Ishikawa (cell line): ENCODE measurements at regions not wholly inside any gene's neighbourhood (a gene's known extent, or its start where the extent isn't known, plus 50 kb on each side); places are given as distances from the start of the nearest gene placed in this dataset.

ENCODE experiments used
- CEBPB ChIP-seq: IDR thresholded peaks from 2 replicates; pipeline ENCODE4 v1.6.1; 2012
- CREB1 ChIP-seq: IDR thresholded peaks from 2 replicates; pipeline ENCODE4 v1.6.1; 2012; ENCODE audit warnings: low read depth
- EGR1 ChIP-seq: IDR thresholded peaks from 2 replicates; pipeline ENCODE4 v1.6.1; 2012
- EP300 ChIP-seq: IDR thresholded peaks from 2 replicates; pipeline ENCODE4 v1.6.1; 2012; ENCODE audit warnings: borderline replicate concordance
- FOXM1 ChIP-seq: IDR thresholded peaks from 2 replicates; pipeline ENCODE4 v1.6.1; 2012; ENCODE audit warnings: low read depth, borderline replicate concordance
- NFIC ChIP-seq: IDR thresholded peaks from 2 replicates; pipeline ENCODE4 v1.6.1; 2012
- RAD21 ChIP-seq: IDR thresholded peaks from 2 replicates; pipeline ENCODE4 v1.6.1; 2012; ENCODE audit warnings: low read depth
- TAF1 ChIP-seq: IDR thresholded peaks from 2 replicates; pipeline ENCODE4 v1.6.1; 2012; ENCODE audit warnings: low read depth, mild to moderate bottlenecking
- TCF12 ChIP-seq: IDR thresholded peaks from 2 replicates; pipeline ENCODE4 v1.6.1; 2012; ENCODE audit warnings: low read depth
- TEAD4 ChIP-seq: IDR thresholded peaks from 2 replicates; pipeline ENCODE4 v1.6.1; 2012
- USF1 ChIP-seq: IDR thresholded peaks from 2 replicates; pipeline ENCODE4 v1.6.1; 2012
- YY1 ChIP-seq: IDR thresholded peaks from 2 replicates; pipeline ENCODE4 v1.6.1; 2012; ENCODE audit warnings: low read depth
- ZBTB7A ChIP-seq: IDR thresholded peaks from 2 replicates; pipeline ENCODE4 v1.6.1; 2012; ENCODE audit warnings: low read depth
- TF ChIP-seq, protein P1 (sequence below): IDR thresholded peaks from 2 replicates; pipeline ENCODE4 v1.6.1; 2012; ENCODE audit warnings: low read depth, mild to moderate bottlenecking
- TF ChIP-seq, protein P2 (sequence below): IDR thresholded peaks from 2 replicates; pipeline ENCODE4 v1.6.1; 2012

GRCh38 chr4:86542319-86543027, 51.6 kb upstream of the PTPN13 start:
- TF ChIP-seq, protein P1, sequence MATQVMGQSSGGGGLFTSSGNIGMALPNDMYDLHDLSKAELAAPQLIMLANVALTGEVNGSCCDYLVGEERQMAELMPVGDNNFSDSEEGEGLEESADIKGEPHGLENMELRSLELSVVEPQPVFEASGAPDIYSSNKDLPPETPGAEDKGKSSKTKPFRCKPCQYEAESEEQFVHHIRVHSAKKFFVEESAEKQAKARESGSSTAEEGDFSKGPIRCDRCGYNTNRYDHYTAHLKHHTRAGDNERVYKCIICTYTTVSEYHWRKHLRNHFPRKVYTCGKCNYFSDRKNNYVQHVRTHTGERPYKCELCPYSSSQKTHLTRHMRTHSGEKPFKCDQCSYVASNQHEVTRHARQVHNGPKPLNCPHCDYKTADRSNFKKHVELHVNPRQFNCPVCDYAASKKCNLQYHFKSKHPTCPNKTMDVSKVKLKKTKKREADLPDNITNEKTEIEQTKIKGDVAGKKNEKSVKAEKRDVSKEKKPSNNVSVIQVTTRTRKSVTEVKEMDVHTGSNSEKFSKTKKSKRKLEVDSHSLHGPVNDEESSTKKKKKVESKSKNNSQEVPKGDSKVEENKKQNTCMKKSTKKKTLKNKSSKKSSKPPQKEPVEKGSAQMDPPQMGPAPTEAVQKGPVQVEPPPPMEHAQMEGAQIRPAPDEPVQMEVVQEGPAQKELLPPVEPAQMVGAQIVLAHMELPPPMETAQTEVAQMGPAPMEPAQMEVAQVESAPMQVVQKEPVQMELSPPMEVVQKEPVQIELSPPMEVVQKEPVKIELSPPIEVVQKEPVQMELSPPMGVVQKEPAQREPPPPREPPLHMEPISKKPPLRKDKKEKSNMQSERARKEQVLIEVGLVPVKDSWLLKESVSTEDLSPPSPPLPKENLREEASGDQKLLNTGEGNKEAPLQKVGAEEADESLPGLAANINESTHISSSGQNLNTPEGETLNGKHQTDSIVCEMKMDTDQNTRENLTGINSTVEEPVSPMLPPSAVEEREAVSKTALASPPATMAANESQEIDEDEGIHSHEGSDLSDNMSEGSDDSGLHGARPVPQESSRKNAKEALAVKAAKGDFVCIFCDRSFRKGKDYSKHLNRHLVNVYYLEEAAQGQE = no peak
- TF ChIP-seq, protein P2, sequence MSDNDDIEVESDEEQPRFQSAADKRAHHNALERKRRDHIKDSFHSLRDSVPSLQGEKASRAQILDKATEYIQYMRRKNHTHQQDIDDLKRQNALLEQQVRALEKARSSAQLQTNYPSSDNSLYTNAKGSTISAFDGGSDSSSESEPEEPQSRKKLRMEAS = no peak
- TF ChIP-seq CREB1 (no peak), TEAD4 (no peak), ZBTB7A (no peak), EP300 (no peak), FOXM1 (no peak)

DNA sequence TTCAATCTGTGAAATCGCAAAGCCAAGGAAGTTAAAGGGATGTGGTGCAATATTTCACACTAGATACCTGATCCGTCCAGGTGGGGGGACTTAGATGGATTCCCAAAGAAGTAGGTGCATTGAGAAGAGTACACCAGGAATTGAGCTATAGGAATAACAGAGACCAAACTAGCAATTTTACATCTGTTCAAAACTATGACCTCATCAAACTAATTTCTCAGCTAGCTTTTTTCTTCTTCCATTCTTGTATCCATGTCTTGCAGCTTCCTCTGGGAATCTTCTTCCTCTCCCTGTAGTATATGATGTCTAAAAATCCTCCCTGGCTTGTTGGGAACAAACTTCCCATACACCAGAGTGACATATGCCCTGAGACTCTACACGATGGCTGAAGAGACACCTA, 51.0 kb upstream of the PTPN13 start:
- no peak for TF ChIP-seq TAF1

DNA sequence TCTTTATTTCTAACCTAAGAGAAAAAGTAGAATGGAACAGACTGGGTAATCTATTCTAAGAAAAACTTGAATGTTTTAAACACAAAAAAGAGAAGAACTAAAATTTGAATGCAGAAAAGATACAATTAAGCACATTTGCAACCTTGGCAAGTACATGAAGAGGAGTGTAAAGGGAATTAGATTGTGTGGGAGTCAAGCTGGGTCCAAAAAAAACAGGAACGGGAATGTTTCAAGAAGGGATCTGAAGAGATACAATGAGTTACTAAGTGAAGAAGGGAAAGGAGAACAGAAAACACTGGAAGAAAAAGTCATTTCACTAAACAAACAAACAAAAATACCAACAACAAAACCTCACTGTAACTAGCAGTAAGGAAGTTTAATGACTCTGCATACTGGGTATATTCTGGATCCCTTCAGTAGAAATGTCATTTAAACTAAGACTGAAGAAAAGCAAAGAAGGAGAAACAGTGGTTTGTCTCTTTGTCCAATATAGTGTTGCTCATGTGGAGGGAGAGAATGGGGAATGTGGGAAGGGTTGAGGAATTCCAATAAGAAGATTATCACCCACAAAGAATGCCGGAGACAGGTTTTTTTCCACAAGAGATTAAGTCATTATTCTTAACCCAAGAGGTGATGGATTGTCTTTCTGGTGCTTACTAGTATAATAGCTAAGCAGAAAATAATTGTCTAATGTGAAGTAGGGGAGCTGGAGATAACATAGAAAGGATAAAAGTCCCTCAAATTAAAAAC, 50.4 kb upstream of the PTPN13 start:
- TF ChIP-seq NFIC = no peak
- no peak for TF ChIP-seq CEBPB
- no peak for TF ChIP-seq TAF1
- TF ChIP-seq USF1 = no peak
- no peak for TF ChIP-seq ZBTB7A
- no peak for TF ChIP-seq EGR1
- TF ChIP-seq TCF12 = no peak
- TF ChIP-seq, protein P1 = no peak
- TF ChIP-seq RAD21 = no peak
- no peak for TF ChIP-seq TEAD4
- no peak for TF ChIP-seq YY1
- no peak for TF ChIP-seq FOXM1
- TF ChIP-seq, protein P2 = no peak
- no peak for TF ChIP-seq EP300
- TF ChIP-seq CREB1 = no peak

GRCh38 chr4:86544310-86544966, 49.7 kb upstream of the PTPN13 start:
- TF ChIP-seq EGR1 (no peak), USF1 (no peak), TCF12 (no peak), NFIC (no peak), CREB1 (no peak), RAD21 (no peak), FOXM1 (no peak), EP300 (no peak), TAF1 (no peak)
- TF ChIP-seq, protein P2 = no peak
